Activated CD8-positive, alpha-beta memory T cell treated with anti-CD3 and anti-CD28 coated beads, Interleukin-2, amount 50 U/mL, for 4 hours (primary cell): ENCODE measurements at regions not wholly inside any gene's neighbourhood (a gene's known extent, or its start where the extent isn't known, plus 50 kb on each side); places are given as distances from the start of the nearest gene placed in this dataset.

Experiments used
- DNase-seq: peaks from one replicate; pipeline ENCODE4 v3.0.0-alpha.2; 2020

- DNase-seq, result no peak
Measured at GRCh38 chr18:78642296-78642951, 337.2 kb upstream of the SALL3 start.

- DNase-seq, result no peak
Measured at GRCh38 chr18:78643004-78643403, 336.6 kb upstream of the SALL3 start.

- DNase-seq, result no peak
Measured at GRCh38 chr18:78643981-78644380, 335.6 kb upstream of the SALL3 start.

- DNase-seq, result no peak
Measured at GRCh38 chr18:78645216-78645615, 334.4 kb upstream of the SALL3 start.

GRCh38 chr18:78647018-78647417 lies 332.6 kb upstream of the SALL3 start:
- no peak for DNase-seq

- no peak for DNase-seq
Measured at GRCh38 chr18:78649421-78649820, 330.2 kb upstream of the SALL3 start.

GRCh38 chr18:78650926-78651325 lies 328.7 kb upstream of the SALL3 start:
- DNase-seq, result no peak

- DNase-seq, result no peak
Measured at GRCh38 chr18:78652001-78652545, 327.5 kb upstream of the SALL3 start.

- DNase-seq, result no peak
Measured at GRCh38 chr18:78655921-78656320, 323.7 kb upstream of the SALL3 start.

GRCh38 chr18:78656346-78656925 lies 323.2 kb upstream of the SALL3 start:
- no peak for DNase-seq

- no peak for DNase-seq
Measured at GRCh38 chr18:78658531-78658930, 321.1 kb upstream of the SALL3 start.

GRCh38 chr18:78659057-78659456 lies 320.6 kb upstream of the SALL3 start:
- no peak for DNase-seq

- no peak for DNase-seq
Measured at GRCh38 chr18:78659748-78660147, 319.9 kb upstream of the SALL3 start.

GRCh38 chr18:78660311-78660710 lies 319.3 kb upstream of the SALL3 start:
- no peak for DNase-seq

GRCh38 chr18:78661316-78661715 lies 318.3 kb upstream of the SALL3 start:
- no peak for DNase-seq

GRCh38 chr18:78662879-78663278 lies 316.7 kb upstream of the SALL3 start:
- DNase-seq, result no peak

- DNase-seq, result no peak
Measured at GRCh38 chr18:78664048-78664447, 315.6 kb upstream of the SALL3 start.

GRCh38 chr18:78664848-78665247 lies 314.8 kb upstream of the SALL3 start:
- no peak for DNase-seq

- DNase-seq, result no peak
Measured at GRCh38 chr18:78665644-78666043, 314.0 kb upstream of the SALL3 start.

- DNase-seq, result no peak
Measured at GRCh38 chr18:78666666-78667335, 312.8 kb upstream of the SALL3 start.

- DNase-seq, result no peak
Measured at GRCh38 chr18:78670778-78671391, 308.7 kb upstream of the SALL3 start.

- no peak for DNase-seq
Measured at GRCh38 chr18:78671551-78671950, 308.1 kb upstream of the SALL3 start.

- DNase-seq, result no peak
Measured at GRCh38 chr18:78672862-78673446, 306.7 kb upstream of the SALL3 start.
